ENCODE measurements at regions not wholly inside any gene's neighbourhood (a gene's known extent, or its start where the extent isn't known, plus 50 kb on each side); places are given as distances from the start of the nearest gene placed in this dataset.

DNA sequence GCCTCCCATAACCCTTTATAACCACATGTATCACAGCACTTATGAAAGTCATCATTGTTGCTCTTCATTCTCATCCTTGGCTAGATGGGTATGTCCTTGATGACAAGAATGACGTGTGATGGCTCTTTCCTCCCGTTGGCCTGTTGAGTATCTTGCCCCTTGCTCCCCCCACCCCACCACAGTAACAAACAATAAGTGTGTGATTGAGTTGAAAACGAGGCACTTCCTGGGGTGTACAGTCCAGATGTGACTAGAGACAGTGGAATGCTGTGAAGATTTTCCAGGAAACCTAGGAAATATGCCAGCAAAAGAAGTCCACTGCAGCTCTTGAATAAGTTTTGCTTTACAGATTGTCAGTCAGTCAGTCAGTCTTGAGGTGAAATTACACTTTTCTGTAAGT lies 262.5 kb downstream of the ELAVL2 start:
- Histone ChIP-seq H4K20me1 (ENCODE audit: insufficient read depth) (no peaks in the 10 kb centered on the region), H2AFZ (no peak overlapping the region), H3K9me3 (ENCODE audit: low read depth) (no peaks in the 10 kb centered on the region), H3K27ac (no peak overlapping the region), H3K9me2 (ENCODE audit: insufficient read depth) (no peaks in the 10 kb centered on the region), H3F3A (ENCODE audit: insufficient read depth) (no peaks in the 10 kb centered on the region), H3K4me1 (ENCODE audit: insufficient read depth) (no peaks in the 10 kb centered on the region), H3K4me2 (ENCODE audit: unreplicated experiment) (no peak overlapping the region), H3K4me3 (no peak overlapping the region), H3K79me2 (ENCODE audit: insufficient read depth) (no peaks in the 10 kb centered on the region), H3K27me3 (replicated peaks; ENCODE audit: insufficient read depth) (no peaks in the 10 kb centered on the region), H3K36me3 (ENCODE audit: low read depth) (no peaks in the 10 kb centered on the region), H3K9ac (no peak overlapping the region)
- in situ Hi-C loops (cut with MboI), result no loop called here
- DNase-seq, result no peak
- 0% methylated on average over 3 of the region's 3 CpGs for WGBS, 2 experiments (ENCODE audit: low coverage in 1 of 2, low lambda C conversion rate in 2 of 2, missing lambda C conversion rate in 2 of 2)
- TF ChIP-seq EZH2phosphoT487 (IDR thresholded peaks at IDR 0.05; ENCODE audit: insufficient read depth, low read depth) (no peak), EZH2 (IDR thresholded peaks at IDR 0.05; ENCODE audit: insufficient read depth, poor library complexity, severe bottlenecking) (no peak)

DNA sequence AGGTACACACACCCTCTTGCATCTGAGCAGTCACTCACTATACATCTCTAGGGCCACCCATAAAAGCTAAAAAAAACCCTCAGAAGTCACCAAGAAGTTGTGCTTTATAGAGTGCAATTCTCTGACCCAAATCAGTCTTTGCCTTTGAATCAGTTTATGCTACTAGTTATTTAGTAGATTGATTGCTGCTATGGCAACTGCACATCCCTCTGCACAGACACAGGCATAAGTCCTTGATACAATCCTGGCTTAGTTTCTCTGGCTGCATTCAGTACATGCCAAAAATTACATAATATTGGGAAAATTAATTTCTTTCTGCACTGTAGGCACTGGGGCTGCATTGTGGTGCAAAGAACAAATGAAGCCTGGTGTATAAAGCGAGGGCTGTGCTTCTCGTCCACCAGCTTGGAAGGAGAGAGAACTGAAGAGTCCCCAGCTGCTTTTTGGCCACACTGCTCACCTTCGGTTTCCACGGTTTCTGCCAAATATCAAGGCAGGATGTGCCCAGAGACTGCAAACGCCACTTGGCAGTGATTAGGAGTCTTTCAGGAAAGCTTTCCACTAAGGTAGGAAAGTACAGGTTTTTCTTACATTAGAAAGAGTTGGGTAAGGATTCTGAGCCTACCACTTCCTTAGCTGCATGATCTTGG lies 258.4 kb downstream of the ELAVL2 start:
- in situ Hi-C loops (cut with MboI), result no loop called here
- no peak overlapping the region for H3K4me2 ChIP-seq (ENCODE audit: unreplicated experiment)
- no peaks in the 10 kb centered on the region for H3K79me2 ChIP-seq (ENCODE audit: insufficient read depth)
- H3K27me3 ChIP-seq (replicated peaks; ENCODE audit: insufficient read depth), result no peaks in the 10 kb centered on the region
- H3K4me3 ChIP-seq, result no peak overlapping the region
- H3K27ac ChIP-seq, result no peak overlapping the region
- WGBS, 2 experiments (ENCODE audit: low coverage in 1 of 2, low lambda C conversion rate in 2 of 2, missing lambda C conversion rate in 2 of 2), result 1% methylated on average over 5 of the region's 5 CpGs
- no peaks in the 10 kb centered on the region for H3K9me3 ChIP-seq (ENCODE audit: low read depth)
- no peaks in the 10 kb centered on the region for H3K4me1 ChIP-seq (ENCODE audit: insufficient read depth)
- no peaks in the 10 kb centered on the region for H3F3A ChIP-seq (ENCODE audit: insufficient read depth)
- H2AFZ ChIP-seq, result no peak overlapping the region
- H3K9me2 ChIP-seq (ENCODE audit: insufficient read depth), result no peaks in the 10 kb centered on the region
- TF ChIP-seq EZH2phosphoT487 (IDR thresholded peaks at IDR 0.05; ENCODE audit: insufficient read depth, low read depth) (no peak), EZH2 (IDR thresholded peaks at IDR 0.05; ENCODE audit: insufficient read depth, poor library complexity, severe bottlenecking) (no peak)
- no peak for DNase-seq
- no peaks in the 10 kb centered on the region for H4K20me1 ChIP-seq (ENCODE audit: insufficient read depth)
- H3K9ac ChIP-seq, result no peak overlapping the region
- no peaks in the 10 kb centered on the region for H3K36me3 ChIP-seq (ENCODE audit: low read depth)

DNA sequence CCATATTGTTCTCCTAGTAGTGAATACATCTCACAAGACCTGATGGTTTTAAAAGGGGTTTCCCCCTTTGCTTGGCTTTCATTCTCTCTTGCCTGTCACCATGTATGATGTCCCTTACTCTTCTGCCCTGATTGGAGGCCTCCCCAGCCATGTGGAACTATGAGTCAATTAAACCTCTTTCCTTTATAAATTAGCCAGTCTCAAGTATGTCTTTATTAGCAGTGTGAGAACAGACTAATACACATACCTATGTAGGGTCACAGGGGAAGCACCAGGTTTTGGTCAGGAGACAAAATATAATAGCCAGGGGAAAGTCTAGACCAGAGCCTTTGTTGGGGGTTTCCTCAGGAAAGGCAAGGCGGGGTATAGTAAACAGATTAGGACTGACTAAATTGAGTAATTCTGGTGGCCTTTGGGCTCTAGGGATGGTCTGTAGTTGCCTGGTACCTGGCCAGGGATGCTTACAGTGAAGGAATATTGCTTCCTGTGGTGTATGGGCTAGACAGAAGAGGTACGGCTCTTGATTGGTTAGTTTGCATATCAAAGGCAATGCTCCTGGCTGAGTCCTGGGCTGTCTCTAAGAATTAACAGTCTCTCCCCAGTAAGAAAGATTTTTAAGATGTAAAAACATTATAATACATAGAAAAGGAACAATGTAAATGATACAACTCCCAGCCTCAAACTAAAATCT lies 254.5 kb downstream of the ELAVL2 start:
- in situ Hi-C loops (cut with MboI), result no loop called here

GRCh38 chr9:23573800-23574199 lies 252.2 kb downstream of the ELAVL2 start:
- no peak for DNase-seq
- Histone ChIP-seq H3K4me1 (ENCODE audit: insufficient read depth) (no peaks in the 10 kb centered on the region), H3K9ac (no peak overlapping the region), H3K79me2 (ENCODE audit: insufficient read depth) (no peaks in the 10 kb centered on the region), H3K27ac (no peak overlapping the region), H2AFZ (no peak overlapping the region), H3K9me3 (ENCODE audit: low read depth) (no peaks in the 10 kb centered on the region), H3K27me3 (replicated peaks; ENCODE audit: insufficient read depth) (no peaks in the 10 kb centered on the region), H3K9me2 (ENCODE audit: insufficient read depth) (no peaks in the 10 kb centered on the region), H3K4me2 (ENCODE audit: unreplicated experiment) (no peak overlapping the region), H3K36me3 (ENCODE audit: low read depth) (no peaks in the 10 kb centered on the region), H3K4me3 (no peak overlapping the region), H3F3A (ENCODE audit: insufficient read depth) (no peaks in the 10 kb centered on the region), H4K20me1 (ENCODE audit: insufficient read depth) (no peaks in the 10 kb centered on the region)
- in situ Hi-C loops (cut with MboI), result no loop called here
- TF ChIP-seq EZH2phosphoT487 (IDR thresholded peaks at IDR 0.05; ENCODE audit: insufficient read depth, low read depth), result no peak
- no peak for TF ChIP-seq EZH2 (IDR thresholded peaks at IDR 0.05; ENCODE audit: insufficient read depth, poor library complexity, severe bottlenecking)

More for the DNA sequence above, 254.5 kb downstream of the ELAVL2 start:
- Histone ChIP-seq H3K36me3 (ENCODE audit: low read depth) (no peaks in the 10 kb centered on the region), H3K9me2 (ENCODE audit: insufficient read depth) (no peaks in the 10 kb centered on the region), H3K27me3 (replicated peaks; ENCODE audit: insufficient read depth) (no peaks in the 10 kb centered on the region), H3K27ac (no peak overlapping the region), H2AFZ (no peak overlapping the region), H3K4me3 (no peak overlapping the region), H4K20me1 (ENCODE audit: insufficient read depth) (no peaks in the 10 kb centered on the region), H3F3A (ENCODE audit: insufficient read depth) (no peaks in the 10 kb centered on the region), H3K9me3 (ENCODE audit: low read depth) (no peaks in the 10 kb centered on the region), H3K79me2 (ENCODE audit: insufficient read depth) (no peaks in the 10 kb centered on the region), H3K9ac (no peak overlapping the region), H3K4me2 (ENCODE audit: unreplicated experiment) (no peak overlapping the region), H3K4me1 (ENCODE audit: insufficient read depth) (no peaks in the 10 kb centered on the region)
- 36 to 37% methylated on average over 2 of the region's 2 CpGs for WGBS, 2 experiments (ENCODE audit: low coverage in 1 of 2, low lambda C conversion rate in 2 of 2, missing lambda C conversion rate in 2 of 2)
- no peak for DNase-seq
- TF ChIP-seq EZH2 (IDR thresholded peaks at IDR 0.05; ENCODE audit: insufficient read depth, poor library complexity, severe bottlenecking) (no peak), EZH2phosphoT487 (IDR thresholded peaks at IDR 0.05; ENCODE audit: insufficient read depth, low read depth) (no peak)
